ENCODE measurements at regions not wholly inside any gene's neighbourhood (a gene's known extent, or its start where the extent isn't known, plus 50 kb on each side); places are given as distances from the start of the nearest gene placed in this dataset.

DNA sequence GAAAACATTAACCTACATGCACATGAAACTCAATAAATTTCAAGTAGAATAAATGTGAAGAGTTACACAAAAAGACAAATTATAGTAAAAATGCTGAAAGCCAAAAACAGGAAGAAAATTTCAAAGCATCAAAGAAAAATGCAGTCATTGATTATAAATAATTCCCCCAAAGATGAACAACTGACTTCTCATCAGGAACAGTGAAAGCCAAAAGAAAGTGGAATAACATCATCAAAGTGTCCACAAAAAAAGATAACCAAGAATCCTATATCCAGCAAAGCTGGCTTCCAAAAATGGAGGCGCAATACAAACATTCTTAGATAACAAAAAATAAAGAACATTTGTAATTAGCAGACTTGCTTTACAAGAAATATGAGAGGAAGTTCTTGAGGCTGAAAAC lies 161.6 kb downstream of the CMPK2 start:
- TF ChIP-seq CTCF (IDR thresholded peaks at IDR 0.05) (no peak), EZH2 (IDR thresholded peaks at IDR 0.05) (no peak)

Data from neural progenitor cell (in vitro differentiated cells).